HG03095 (cell line): ENCODE measurements at regions not wholly inside any gene's neighbourhood (a gene's known extent, or its start where the extent isn't known, plus 50 kb on each side); places are given as distances from the start of the nearest gene placed in this dataset.
"Not testable (repeated sequence)": the region's sequence is repeated elsewhere in the genome, so short reads cannot be mapped to it uniquely, and the experiment has no call there.

Experiments
- ATAC-seq: cut with Tn5 transposase; IDR thresholded peaks from one replicate; pipeline ENCODE4 v1.9.1; 2021; ENCODE audit warnings: moderate library complexity; ENCODE audit not compliant: unreplicated experiment

DNA sequence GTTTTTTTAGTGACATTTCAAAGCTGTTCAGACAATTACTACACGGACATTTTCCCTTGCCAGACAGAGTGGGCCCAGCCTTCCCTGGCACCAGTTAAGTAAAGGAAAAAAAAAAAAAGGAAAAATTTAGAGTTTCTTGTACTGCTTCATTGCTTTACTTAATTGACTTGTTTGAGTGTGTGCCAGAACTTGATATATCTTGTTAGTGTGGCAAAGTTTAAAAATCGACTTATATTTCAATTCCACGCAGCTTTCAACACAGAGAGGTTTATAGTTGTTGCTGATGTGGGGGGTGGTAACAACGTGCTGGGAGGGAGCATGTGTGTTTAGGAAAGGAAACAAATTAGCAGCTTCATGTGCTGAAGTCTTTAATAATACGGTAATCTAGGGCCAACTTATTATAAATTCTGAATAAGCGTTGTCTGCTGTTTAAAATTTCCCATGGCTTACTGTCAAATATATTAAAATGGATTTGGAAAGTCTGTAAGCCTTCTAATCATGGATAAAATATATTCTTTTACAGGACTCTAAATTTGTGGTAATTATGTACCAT is 1104.6 kb downstream of the SORCS3 start:
- ATAC-seq, result no peak

DNA sequence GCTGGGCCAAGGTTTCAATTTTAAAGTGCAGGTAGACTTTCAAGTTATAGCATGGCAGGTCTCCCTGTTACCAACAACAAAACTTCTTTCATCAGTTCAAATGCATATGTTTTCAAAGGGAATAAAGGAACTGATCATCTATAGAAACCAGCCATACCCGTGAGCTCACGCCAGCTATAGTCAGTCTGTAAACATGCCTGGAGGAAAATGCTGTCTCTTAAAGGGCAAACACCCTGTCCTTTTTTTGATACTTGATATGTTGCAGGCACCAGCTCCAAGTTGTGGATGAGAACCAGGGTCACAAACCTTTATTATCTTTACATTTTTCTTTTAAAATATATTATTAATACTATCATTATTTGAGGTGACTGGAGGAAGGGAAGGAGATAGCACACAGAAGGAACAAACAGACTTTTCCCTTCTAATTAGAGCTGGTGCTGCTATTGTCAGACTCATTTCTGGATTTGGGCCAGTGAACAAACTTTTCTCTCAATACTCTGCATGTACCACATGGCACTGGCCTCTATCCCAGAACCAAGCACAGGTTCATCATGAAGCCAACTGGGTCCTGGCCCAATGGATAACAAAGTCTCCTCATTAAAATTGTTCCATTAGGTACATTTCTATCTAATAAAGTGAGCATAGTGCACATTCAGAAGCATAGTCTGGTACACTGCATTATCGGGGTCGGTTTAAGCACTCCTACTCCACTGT is 1102.4 kb downstream of the SORCS3 start:
- no peak for ATAC-seq

DNA sequence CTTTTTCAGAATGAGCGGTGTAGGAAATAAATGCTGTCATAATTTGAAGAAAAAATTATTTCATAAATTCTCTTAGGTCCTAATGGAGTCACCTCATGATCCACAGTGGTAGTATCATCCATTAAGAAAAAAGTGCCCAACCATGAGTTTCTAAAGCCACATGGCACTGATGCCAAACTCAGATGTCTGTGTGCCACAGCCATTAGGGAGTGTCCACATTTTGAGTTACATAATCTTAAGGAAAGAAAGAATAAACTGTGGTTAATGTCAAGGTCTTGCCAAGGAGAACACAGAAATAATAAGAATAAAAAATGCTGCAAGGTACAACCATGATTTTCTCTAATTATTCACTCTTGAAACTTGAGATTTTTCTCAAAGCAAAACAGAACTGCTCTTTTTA is 1101.8 kb downstream of the SORCS3 start:
- no peak for ATAC-seq

DNA sequence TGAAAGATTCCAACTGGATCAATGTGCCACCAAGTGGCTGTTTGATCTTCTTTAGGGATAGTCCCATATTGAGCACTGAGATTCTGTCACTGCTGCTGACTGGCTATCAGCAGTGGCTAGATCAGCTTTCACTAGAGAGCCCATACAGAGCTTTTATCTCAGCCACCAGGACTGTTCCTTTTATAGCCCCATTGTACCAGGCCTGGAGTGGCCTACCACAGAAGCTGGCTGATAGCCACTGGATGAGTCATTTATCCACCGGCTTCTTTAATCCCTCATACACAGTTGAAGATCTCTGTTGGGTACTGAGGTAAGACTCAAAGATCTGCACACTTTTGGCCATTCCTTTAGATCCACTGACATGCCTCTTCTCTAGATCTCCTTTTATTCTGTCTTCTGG is 1101.1 kb downstream of the SORCS3 start:
- no peak for ATAC-seq

DNA sequence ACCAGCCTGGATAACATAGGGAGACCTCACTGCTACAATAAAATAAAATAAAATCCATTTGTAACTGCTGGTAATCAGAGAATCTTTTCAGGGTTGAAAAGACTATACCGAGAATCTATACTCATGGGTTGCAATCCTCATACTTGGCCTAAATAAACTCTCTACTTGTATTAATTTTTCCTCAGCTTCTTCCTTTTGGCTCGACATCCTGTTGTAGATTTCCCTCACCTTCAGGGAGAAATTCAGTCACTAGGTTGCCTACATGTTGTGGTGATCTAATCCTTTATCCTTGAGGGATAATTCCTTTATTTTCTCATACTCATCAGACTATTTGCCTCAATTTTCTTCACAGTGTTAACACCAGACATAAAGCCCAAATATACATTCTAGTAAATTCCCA is 1093.4 kb downstream of the SORCS3 start:
- ATAC-seq, result no peak

DNA sequence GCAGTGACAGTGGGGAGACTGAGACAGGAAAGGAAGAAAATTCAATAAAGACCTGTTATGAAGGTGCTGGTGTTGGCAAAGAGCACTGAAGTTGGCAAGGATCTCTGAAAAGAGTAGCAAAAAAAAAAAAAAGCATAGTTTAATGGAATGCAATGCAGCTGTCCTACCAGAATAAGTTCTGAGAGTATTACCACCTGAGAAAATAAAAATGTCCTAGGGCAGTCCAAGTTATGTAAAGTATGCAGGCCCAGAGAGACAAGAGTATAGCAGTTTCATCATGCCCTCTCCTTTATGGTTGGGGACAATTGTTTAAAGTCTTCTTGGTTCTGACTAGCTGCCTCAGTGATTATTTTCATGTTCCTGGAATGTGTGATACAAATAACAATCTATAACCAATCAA is 1092.8 kb downstream of the SORCS3 start:
- ATAC-seq, result no peak

DNA sequence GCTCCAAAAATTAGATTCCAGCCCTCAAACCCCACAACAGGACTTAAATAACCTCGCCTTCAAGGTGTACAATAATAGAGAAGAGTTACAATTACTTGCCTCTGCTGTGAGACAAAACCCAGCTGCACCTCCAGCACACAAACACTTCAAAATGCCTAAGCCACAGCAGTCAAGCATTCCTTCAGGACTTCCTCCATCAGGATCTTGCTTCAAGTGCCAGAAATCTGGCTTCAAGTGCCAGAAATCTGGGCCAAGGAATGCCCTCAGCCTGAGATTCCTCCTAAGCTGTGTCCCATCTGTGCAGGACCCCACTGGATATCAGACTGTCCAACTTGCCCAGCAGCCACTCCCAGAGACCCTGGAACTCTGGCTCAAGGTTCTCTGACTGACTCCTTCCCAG is 1088.3 kb downstream of the SORCS3 start:
- ATAC-seq, result no peak

DNA sequence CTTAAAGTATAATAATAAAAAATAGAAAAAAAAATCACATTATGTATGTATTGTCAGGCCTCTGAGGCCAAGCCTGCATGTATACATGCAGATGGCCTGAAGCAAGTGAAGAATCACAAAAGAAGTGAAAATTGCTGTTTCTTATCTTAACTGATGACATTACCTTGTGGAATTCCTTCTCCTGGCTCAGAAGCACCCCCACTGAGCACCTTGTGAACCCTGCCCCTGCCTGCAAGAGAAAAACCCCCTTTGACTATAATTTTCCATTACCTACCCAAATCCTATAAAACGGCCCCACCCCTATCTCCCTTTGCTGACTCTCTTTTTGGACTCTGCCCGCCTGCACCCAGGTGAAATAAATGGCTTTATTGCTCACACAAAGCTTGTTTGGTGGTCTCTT is 1086.5 kb downstream of the SORCS3 start:
- ATAC-seq, result not testable (repeated sequence)

DNA sequence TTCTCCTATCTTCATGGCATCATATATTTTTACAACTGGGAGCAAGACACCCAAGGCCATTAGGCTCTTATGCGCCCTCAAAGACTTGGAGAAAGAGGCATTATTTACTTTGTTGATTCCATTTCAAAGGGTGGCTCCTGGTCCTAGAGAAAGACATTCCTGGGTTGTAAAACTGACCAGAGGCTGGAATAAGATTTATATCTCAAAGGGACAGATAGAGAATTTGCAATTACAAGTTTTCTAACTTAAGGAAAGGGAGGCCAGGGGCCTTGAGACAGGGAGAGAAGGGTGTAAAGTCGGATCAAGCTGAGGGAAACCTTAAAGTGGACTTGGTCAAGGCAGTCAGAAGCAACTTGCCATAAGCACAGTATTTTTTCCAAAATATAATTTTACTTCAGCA is 1086.0 kb downstream of the SORCS3 start:
- no peak for ATAC-seq

DNA sequence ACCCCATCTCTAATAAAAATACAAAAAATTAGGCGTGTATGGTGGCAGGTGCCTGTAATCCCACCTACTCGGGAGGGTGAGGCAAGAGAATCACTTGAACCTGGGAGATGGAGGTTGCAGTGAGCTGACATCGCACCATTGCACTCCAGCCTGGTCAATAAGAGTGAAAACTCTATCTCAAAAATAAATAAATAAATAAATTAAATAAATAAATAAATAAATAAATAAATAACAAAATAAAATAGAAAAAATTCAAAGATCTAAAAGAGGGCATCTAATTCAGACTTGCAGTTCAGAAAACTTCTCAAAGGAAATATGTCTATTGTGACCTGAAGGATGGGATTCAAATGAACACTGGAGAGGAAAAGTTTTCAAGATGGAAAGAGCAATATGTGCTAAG is 1085.1 kb downstream of the SORCS3 start:
- no peak for ATAC-seq

DNA sequence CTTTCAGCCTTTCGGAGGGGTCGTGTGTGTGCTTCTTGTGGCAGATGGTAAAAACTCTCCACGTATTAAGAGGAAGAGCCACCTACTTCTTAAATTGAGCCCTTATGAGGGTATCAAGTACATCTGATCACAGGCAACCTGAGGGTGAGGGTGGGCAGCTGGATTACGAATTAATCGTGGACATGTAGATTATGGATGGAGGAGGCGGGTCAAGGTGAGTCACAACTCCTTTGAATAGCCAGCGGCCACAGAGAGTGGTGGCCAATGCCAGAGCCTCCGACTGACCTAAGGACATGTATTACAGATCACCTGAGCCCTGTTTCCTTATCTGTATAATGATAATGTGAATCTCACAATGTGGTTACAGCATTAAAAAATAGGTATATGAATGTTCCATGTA is 1083.9 kb downstream of the SORCS3 start:
- no peak for ATAC-seq

DNA sequence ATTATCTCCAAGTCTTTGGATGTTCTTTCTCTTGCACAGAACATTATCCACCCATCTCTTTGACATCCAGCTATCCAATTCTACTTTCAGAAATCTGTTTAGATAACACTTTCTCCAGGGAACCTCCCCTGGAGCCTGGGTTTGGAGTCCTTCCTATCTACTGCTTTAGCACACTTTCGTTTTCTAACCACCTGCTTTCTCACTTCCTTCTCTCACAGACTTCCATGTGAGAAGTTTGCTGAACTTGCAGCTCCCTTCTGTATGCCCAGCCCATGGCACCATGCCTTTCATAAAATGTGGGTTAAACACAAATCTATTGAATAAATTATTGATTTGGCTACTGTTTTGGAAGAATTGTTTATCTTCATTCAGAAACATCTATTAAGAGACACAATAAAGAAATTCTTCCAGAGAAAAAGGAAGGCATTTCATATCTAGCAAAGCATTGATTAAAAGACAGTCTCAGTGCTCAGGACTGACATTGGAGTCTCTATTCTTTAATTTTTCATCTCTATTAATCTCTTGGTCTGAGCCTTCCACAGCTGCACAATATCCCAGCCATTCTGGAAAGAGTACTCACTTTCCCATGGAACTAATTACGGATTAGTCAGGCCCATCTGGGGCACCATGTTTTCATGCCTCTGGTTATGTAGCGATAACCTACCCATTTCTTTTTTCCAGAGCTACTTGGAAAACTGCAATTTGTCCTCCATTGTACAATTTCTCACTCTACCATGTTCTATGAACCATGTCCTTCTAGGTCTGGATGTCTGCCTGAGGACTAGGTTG is 1077.3 kb downstream of the SORCS3 start:
- ATAC-seq, result no peak

DNA sequence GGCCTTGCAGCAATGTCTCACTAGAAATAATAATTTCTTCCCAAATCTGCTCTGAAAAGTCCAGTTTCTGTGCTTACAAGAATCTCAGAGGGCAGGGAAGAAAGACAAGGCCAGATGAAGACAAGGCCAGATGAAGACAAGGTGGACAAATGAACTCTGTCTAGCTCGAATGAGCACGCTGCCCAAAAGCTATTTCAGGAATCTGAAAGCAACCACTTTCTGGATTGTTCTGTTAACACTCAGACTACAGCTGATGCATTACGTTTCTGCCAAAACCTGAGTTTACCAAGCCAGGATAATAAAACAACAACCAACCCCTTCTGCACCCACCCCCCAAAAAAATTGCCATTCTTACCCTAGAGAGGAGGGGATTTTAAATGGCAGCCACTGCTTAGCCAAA is 1073.6 kb downstream of the SORCS3 start:
- ATAC-seq, result no peak

DNA sequence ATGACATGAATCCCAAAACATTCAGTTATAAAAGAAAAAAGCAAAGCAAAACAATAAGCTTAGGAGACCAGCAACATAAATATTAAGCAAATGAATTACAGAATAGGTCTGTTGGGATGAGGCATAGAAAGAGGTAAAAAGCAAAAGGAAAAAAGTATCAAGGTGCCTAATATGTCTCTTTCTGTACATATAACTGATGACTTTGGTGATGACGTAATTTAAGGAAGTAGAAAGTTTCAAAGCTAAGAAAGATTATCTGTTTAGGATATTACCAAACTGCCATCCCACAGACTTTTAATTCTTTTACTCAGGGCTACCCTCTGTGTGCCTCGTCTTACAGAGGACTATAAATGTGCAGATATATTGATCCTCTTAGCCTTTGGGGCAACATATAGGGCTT is 1066.5 kb downstream of the SORCS3 start:
- no peak for ATAC-seq

DNA sequence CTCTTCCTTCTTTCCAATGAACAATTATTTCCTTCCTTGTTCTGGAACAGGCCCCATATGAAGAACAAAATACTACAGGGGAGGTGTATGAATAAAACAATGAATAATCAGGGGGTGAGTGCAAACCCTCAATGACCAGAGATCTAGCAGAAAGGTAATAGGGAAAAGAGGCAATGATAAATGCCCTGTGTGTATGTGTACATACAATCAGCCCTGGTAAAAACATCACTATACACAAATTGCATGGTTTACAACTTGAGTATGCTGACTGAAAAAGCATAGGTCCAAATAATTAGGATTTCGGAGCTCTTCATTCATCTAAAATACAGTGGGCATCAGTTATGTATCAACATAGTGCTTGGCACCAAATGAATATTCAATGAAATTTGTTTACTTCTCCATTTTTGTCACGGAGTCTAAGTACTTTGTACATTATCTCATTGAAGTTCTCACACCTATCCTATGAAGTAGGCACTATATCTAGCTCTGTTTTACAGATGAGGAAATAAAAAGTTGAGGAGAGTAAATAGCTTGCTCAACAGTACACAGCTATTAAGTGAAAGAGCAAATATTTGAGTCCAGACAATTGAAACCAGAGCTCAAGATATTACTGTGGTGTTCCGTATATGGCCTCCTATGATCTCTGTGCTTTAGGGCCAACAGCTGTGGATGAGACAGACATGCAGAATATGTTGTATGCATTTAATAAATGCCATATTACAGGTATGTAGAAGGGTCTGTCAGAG is 1065.4 kb downstream of the SORCS3 start:
- ATAC-seq, result no peak

DNA sequence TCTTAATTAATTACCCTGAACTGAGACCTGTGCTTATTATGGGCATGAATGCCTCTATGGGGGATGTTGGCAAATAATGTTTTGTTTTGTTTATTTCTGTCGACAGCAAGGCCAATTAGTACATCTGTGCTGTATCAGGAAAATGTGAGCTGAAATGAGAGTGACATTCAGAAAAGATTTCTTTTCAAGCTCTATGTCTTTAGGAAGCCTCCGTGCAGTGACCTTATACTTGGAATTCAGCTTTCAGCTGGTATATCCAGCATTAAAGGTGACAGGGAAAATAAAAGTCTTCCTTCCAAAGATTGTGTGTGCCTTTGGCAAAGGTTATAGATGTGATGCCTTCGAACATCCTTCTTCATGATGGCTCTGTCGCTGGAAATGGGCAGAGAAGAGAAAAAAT is 1061.1 kb downstream of the SORCS3 start:
- ATAC-seq, result no peak

DNA sequence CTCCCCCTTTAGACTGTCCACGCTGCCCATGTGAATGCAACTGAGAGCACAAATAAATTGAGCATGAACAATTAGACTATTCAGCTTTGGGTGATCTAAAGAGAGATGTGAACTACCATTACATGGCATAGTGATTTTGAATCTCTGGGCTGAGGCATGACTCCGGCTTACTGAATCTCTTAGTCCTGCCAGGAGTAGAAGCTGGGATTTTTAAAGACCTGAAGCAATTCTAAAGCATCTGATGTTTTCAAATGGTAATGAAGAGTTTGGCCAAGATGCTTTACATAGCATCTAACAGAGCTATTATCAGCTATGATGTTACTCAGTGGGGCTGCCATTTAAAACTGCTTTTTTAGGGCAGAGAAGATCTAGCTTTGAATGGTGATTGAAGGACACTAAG is 1059.1 kb downstream of the SORCS3 start:
- ATAC-seq, result no peak

DNA sequence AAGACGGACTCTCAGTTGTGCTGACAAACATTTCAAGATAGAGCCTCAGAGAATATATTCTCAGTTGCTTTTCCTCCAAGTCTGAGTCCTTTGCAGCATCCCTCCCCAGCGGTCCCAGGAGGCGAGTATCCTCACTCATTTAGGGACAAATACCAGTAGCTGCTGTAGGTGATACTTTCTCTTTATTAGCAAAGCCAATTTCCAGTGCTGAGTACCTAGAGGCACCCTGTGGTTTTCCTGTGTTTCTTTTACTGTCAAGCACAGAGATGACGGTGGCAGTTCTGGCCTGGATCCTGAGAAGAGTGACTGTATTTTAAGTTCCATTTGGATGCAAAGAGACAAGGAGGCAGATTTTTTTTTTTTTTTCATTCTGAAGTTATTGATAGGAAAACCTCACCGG is 1058.4 kb downstream of the SORCS3 start:
- ATAC-seq, result no peak

DNA sequence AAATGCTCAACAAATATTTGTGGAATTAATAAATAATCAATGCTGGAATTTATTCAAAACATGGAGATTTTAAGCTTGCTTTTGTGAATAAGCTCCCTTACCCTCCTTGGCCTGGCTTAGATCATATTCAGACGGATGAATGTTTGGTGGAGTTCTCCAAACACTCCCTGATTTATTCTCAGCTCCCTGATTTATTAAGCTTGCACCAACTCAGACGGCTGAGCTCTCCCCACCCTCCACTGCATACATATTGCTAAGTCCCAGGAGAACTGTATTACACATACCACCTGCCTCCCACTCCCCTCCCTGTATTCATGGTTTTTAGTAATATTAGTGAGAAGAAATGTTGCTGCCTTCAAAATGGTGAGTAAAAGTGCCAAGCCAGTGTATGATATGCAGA is 1057.5 kb downstream of the SORCS3 start:
- ATAC-seq, result no peak

DNA sequence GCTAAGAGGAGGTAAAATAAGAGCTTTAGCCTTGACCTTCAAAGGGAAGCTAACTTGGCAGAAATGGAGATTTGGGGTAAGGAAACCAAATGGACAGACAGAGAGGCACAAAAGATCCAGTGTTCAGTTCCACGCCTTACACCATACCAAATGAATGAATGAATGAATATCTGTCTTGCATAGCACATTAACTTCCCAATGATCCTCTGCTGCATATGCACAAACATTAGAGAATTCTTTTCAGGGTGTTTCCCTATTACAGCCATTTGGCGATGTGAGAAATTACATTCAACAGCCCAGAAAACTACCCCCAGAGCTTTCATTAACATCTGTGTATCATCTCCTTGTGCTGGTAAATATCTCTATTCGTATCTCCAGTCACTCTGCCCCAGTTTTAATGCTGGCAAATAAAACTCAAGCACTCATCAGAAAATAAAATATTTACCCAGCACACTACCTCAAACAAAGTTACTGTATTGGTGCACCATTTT is 1056.2 kb downstream of the SORCS3 start:
- no peak for ATAC-seq

DNA sequence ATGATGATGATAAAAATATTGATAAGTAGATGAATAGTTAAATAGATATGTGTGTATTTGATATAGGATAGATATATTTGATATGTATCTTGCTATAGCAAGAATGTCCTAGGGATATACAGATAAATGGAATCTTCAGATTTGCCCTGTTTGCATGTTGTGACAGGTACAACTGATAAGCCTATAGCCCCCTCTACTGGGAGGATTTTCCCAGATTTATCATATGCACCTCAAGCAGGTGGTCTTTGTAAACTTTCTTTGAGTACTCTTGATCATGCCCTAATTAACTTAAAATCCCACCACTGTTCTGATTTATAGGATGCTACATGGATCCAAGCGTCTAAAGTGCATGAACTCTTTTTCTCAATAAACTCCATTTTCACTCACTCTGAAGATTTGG is 1050.7 kb downstream of the SORCS3 start:
- ATAC-seq, result no peak
